T47D (cell line): ENCODE measurements at regions not wholly inside any gene's neighbourhood (a gene's known extent, or its start where the extent isn't known, plus 50 kb on each side); places are given as distances from the start of the nearest gene placed in this dataset.

ENCODE experiments used
- DNase-seq, 2 experiments: peaks; one replicate each; pipeline versions ENCODE4 v3.0.0 to v3.0.0-alpha.2; 2011 to 2012; ENCODE audit warnings: low read depth in 1 of 2, low spot score in 1 of 2
- JUND ChIP-seq: IDR thresholded peaks from 2 replicates; pipeline ENCODE4 v1.6.1; 2012; ENCODE audit warnings: low read depth
- in situ Hi-C: cut with HindIII; loops from 2 replicates; pipeline ENCODE4 v1.10.0; 2016; ENCODE audit warnings: low sequenced_read_pairs, low pct_unique_long_range_greater_than_20kb

GRCh38 chr2:41925712-41926111, 122.1 kb upstream of the PKDCC start:
- TF ChIP-seq JUND, result no peak
- no peak for DNase-seq
- in situ Hi-C loops, result no loop called here

- in situ Hi-C loops, result no loop called here
- TF ChIP-seq JUND, result no peak
- DNase-seq, result no peak
These were observed 120.9 kb upstream of the PKDCC start for GRCh38 chr2:41926614-41927580.

- no peak for DNase-seq
- no peak for TF ChIP-seq JUND
- in situ Hi-C loops, result no loop called here
These were observed 120.1 kb upstream of the PKDCC start for GRCh38 chr2:41927581-41928264.

- no peak for DNase-seq
- TF ChIP-seq JUND, result no peak
These were observed 119.3 kb upstream of the PKDCC start for GRCh38 chr2:41928526-41928925.

GRCh38 chr2:41930807-41931566, 116.8 kb upstream of the PKDCC start:
- no peak for DNase-seq
- no peak for TF ChIP-seq JUND

More at GRCh38 chr2:41928526-41928925, 119.3 kb upstream of the PKDCC start:
- in situ Hi-C loops, result no loop called here

GRCh38 chr2:41932241-41933045, 115.4 kb upstream of the PKDCC start:
- no peak for TF ChIP-seq JUND
- in situ Hi-C loops, result no loop called here
- no peak for DNase-seq

More at GRCh38 chr2:41930807-41931566, 116.8 kb upstream of the PKDCC start:
- in situ Hi-C loops, result no loop called here

- TF ChIP-seq JUND, result no peak
- in situ Hi-C loops, result no loop called here
- no peak for DNase-seq
These were observed 114.8 kb upstream of the PKDCC start for GRCh38 chr2:41933046-41933420.

- no peak for TF ChIP-seq JUND
- in situ Hi-C loops, result no loop called here
- no peak for DNase-seq
These were observed 114.1 kb upstream of the PKDCC start for GRCh38 chr2:41933585-41934320.

- DNase-seq, result no peak
- in situ Hi-C loops, result no loop called here
These were observed 113.4 kb upstream of the PKDCC start for GRCh38 chr2:41934329-41934958.

GRCh38 chr2:41935002-41935401, 112.8 kb upstream of the PKDCC start:
- in situ Hi-C loops, result no loop called here
- TF ChIP-seq JUND, result no peak
- DNase-seq, result no peak

More at GRCh38 chr2:41934329-41934958, 113.4 kb upstream of the PKDCC start:
- no peak for TF ChIP-seq JUND

GRCh38 chr2:41935825-41936224, 112.0 kb upstream of the PKDCC start:
- in situ Hi-C loops, result no loop called here
- TF ChIP-seq JUND, result no peak
- no peak for DNase-seq
